ENCODE measurements at regions not wholly inside any gene's neighbourhood (a gene's known extent, or its start where the extent isn't known, plus 50 kb on each side); places are given as distances from the start of the nearest gene placed in this dataset.

GRCh38 chr1:9440261-9440660, 99.0 kb upstream of the SLC25A33 start:
- ATAC-seq, result no peak
- no peaks in the 10 kb centered on the region for H3K9me3 Mint-ChIP-seq
- ChIA-PET POLR2A (interaction anchor here (1.4 kb wide), 1 partner anchor 69 kb away, joined by 3 read pairs; no protein-coding TSS in a partner anchor), CTCF (interaction anchor here (3.0 kb wide), 1 partner anchor 15 kb away, joined by 15 read pairs; no protein-coding TSS in a partner anchor)
- peaks cover 5% of the 10 kb centered on the region for H3K27me3 Mint-ChIP-seq
- H3K36me3 Mint-ChIP-seq (ENCODE audit: low read depth), result no peaks in the 10 kb centered on the region
- H3K4me3 Mint-ChIP-seq, result no peak overlapping the region
- no peak for DNase-seq
- H3K27ac Mint-ChIP-seq, result no peak overlapping the region
- TF ChIP-seq CTCF (IDR thresholded peaks at IDR 0.05), result no peak
- intact Hi-C loops (cut with micrococcal nuclease), result no loop called here
- no peaks in the 10 kb centered on the region for H3K4me1 Mint-ChIP-seq (ENCODE audit: low read depth)

- intact Hi-C loops (cut with micrococcal nuclease), result no loop called here
- Mint-ChIP-seq H3K4me3 (no peak overlapping the region), H3K27me3 (peaks cover 5% of the 10 kb centered on the region), H3K9me3 (no peaks in the 10 kb centered on the region), H3K27ac (no peak overlapping the region), H3K4me1 (ENCODE audit: low read depth) (no peaks in the 10 kb centered on the region), H3K36me3 (ENCODE audit: low read depth) (no peaks in the 10 kb centered on the region)
- no peak for ATAC-seq
- no peak for DNase-seq
- no peak for TF ChIP-seq CTCF (IDR thresholded peaks at IDR 0.05)
- ChIA-PET CTCF (interaction anchor here (1.7 to 3.0 kb wide), 2 partner anchors 15 to 152 kb away, joined by 6 to 15 read pairs; no protein-coding TSS in a partner anchor), POLR2A (interaction anchor here (1.4 kb wide), 1 partner anchor 69 kb away, joined by 3 read pairs; no protein-coding TSS in a partner anchor)
Measured at GRCh38 chr1:9440763-9441194, 98.5 kb upstream of the SLC25A33 start.

GRCh38 chr1:9441451-9442133, 97.7 kb upstream of the SLC25A33 start:
- DNase-seq (no peak), ATAC-seq (no peak)
- H3K4me1 Mint-ChIP-seq (ENCODE audit: low read depth), result no peaks in the 10 kb centered on the region
- ChIA-PET POLR2A (interaction anchor here (1.1 to 1.4 kb wide), 2 partner anchors 8 to 70 kb away, joined by 3 read pairs; no protein-coding TSS in a partner anchor), CTCF (interaction anchor here (0.9 to 3.0 kb wide), 4 partner anchors 14 to 952 kb away, joined by 3 to 15 read pairs (median 5); no protein-coding TSS in a partner anchor)
- H3K27me3 Mint-ChIP-seq, result peaks cover 5% of the 10 kb centered on the region
- no peaks in the 10 kb centered on the region for H3K9me3 Mint-ChIP-seq
- no peak overlapping the region for H3K4me3 Mint-ChIP-seq
- TF ChIP-seq CTCF (IDR thresholded peaks at IDR 0.05), result no peak
- H3K27ac Mint-ChIP-seq, result no peak overlapping the region
- intact Hi-C loops (cut with micrococcal nuclease), result no loop called here
- H3K36me3 Mint-ChIP-seq (ENCODE audit: low read depth), result no peaks in the 10 kb centered on the region

GRCh38 chr1:9442278-9442846, 96.9 kb upstream of the SLC25A33 start:
- no peak for TF ChIP-seq CTCF (IDR thresholded peaks at IDR 0.05)
- no peaks in the 10 kb centered on the region for H3K9me3 Mint-ChIP-seq
- DNase-seq, result no peak

GRCh38 chr1:9442986-9443385, 96.3 kb upstream of the SLC25A33 start:
- intact Hi-C loops (cut with micrococcal nuclease), result no loop called here
- Mint-ChIP-seq H3K27ac (no peak overlapping the region), H3K9me3 (no peaks in the 10 kb centered on the region), H3K4me3 (no peak overlapping the region), H3K4me1 (ENCODE audit: low read depth) (no peaks in the 10 kb centered on the region), H3K36me3 (ENCODE audit: low read depth) (no peaks in the 10 kb centered on the region), H3K27me3 (peaks cover 5% of the 10 kb centered on the region)
- no peak for TF ChIP-seq CTCF (IDR thresholded peaks at IDR 0.05)
- DNase-seq (no peak), ATAC-seq (no peak)
- CTCF ChIA-PET, result interaction anchor here (3.0 kb wide), 1 partner anchor 12 kb away, joined by 15 read pairs; no protein-coding TSS in a partner anchor
- POLR2A ChIA-PET, result no interaction called here

More at GRCh38 chr1:9442278-9442846, 96.9 kb upstream of the SLC25A33 start:
- Mint-ChIP-seq H3K4me3 (no peak overlapping the region), H3K27ac (no peak overlapping the region), H3K4me1 (ENCODE audit: low read depth) (no peaks in the 10 kb centered on the region), H3K27me3 (peaks cover 5% of the 10 kb centered on the region), H3K36me3 (ENCODE audit: low read depth) (no peaks in the 10 kb centered on the region)
- intact Hi-C loops (cut with micrococcal nuclease), result no loop called here
- ChIA-PET CTCF (interaction anchor here (0.6 to 3.0 kb wide), 5 partner anchors 13 to 952 kb away, joined by 3 to 15 read pairs (median 4); no protein-coding TSS in a partner anchor), POLR2A (interaction anchor here (1.1 kb wide), 1 partner anchor 9 kb away, joined by 3 read pairs; no protein-coding TSS in a partner anchor)
- ATAC-seq, result no peak
